Stimulated activated CD4-positive, alpha-beta T cell treated with anti-CD3 and anti-CD28 coated beads, Interleukin-1b, Interleukin-23, amount 100 ng/mL, for 48 hours (primary cell): ENCODE measurements at regions not wholly inside any gene's neighbourhood (a gene's known extent, or its start where the extent isn't known, plus 50 kb on each side); places are given as distances from the start of the nearest gene placed in this dataset.
A peak's percentile ranks its signal among the peaks of the same experiment; 100 is the strongest.

Experiments
- DNase-seq: peaks from one replicate; pipeline ENCODE4 v3.0.0-alpha.2; 2020

DNA sequence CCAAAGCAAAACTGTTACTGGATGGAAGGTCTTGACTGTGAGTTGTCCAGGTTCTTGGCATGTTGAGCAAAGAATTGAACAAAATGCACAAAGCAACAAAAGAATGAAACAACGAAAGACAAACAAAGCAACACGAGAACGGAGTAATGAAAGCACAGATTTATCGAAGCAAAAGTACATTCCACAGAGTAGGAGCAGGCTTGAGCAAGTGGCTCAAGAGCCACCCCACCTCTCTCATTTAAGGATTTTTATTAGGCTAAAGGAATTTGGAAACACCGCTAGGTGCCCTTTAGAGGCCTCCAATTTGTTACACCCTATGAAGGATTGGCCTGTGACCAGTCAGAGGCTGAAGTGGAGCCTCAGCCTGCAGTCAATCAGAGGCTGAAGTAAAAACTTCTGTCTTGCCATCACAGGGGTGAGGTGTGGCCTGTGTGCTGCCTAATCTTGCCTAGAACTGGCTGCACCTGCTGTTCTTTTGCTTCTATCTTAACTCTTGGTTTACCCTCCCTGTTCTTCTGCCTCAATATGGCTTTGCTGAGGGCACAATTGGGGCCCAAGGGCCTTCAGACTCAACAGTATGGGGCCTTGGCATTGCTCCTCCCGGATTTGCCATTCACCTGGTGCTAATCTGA lies 59.4 kb upstream of the FTH1 start:
- no peak for DNase-seq

- DNase-seq: peak; percentile 68
These were observed 58.2 kb upstream of the FTH1 start for GRCh38 chr11:62025487-62026105.

DNA sequence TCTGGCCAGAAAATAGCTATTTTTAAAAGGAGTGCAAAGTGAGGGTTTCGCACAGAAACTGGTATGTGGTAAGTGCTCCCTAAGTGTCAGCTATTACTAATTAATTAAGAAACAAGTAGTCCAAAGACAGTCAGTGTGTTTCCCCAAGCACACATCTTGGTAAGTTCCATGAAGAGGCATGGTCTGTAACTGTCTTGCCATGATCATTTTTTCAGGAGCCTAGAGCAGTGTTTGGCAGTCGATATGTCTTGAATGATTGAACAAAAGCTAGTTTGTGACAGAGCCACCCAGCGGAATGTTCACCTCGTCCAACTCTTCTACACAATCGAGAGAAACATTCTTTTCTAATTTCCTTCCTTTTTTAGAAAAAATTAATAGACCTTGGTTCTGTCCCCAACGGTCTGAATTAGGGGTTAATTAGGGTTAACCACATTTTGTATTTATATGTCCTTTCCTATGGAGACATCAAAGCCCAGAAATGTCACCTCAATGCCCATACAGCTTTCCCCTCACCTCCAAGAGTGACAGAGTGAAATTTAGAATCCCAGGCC lies 57.6 kb upstream of the FTH1 start:
- no peak for DNase-seq

- no peak for DNase-seq
These were observed 54.8 kb upstream of the FTH1 start for GRCh38 chr11:62022211-62022610.

DNA sequence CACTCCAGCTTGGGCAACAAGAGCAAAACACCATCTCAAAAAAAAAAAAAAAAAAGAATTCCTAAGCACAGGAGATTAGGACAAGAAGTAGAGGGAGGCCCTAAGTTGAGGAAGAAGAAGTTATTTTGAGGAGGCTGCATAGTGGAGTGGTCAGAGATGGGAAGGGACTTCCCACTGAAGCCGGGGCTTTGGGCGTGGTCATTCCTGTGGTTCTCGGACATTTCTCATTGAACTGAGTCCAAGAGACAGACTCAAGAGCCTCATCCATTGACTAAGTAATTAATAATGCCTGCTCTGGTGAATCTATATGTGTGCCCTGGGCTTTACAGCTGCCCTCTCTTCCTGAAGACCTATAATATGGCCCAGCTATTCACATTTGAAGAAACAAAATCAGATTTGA lies 53.2 kb upstream of the FTH1 start:
- DNase-seq: no peak

GRCh38 chr11:62018981-62019664 lies 51.7 kb upstream of the FTH1 start:
- no peak for DNase-seq

DNA sequence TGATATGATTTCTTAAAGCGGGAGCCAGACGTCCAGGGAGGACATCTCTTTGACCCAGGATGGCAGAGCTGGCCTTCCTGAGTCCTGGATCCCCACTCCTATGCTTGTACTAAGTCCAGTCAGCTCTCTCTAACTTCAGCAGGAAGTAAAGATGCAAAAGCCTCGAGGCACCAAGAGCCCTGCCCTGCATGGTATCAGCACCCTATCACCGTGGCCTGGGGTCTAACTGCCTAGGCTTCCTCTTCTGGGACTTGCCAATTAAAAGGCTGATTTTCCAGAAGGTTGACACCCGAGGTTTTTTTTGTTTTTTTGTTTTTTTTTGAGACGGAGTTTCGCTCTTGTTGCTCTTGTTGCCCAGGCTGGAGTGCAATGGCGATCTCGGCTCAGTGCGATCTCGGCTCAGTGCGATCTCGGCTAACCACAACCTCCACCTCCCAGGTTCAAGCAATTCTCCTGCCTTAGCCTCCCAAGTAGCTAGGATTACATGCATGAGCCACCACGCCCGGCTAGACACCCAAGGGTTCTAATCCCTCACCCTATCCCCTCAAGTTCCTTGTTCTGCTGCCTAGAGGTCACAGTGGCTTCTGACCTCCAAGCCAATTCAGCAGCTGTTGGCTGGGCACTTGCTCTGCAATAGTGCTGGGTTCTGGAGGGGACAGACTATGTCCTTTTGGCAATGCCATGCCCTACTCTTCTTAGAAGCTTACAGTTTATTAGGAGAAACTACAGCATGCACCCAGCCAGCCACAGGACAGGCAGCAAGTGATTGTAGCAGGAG lies 50.6 kb upstream of the FTH1 start:
- DNase-seq: no peak
